HG03039 (cell line): ENCODE measurements at regions not wholly inside any gene's neighbourhood (a gene's known extent, or its start where the extent isn't known, plus 50 kb on each side); places are given as distances from the start of the nearest gene placed in this dataset.

Source experiments
- ATAC-seq: cut with Tn5 transposase; IDR thresholded peaks from one replicate; pipeline ENCODE4 v1.9.1; 2021; ENCODE audit warnings: mild to moderate bottlenecking, moderate library complexity; ENCODE audit not compliant: unreplicated experiment

GRCh38 chr6:77181749-77182148, 281.5 kb downstream of the HTR1B start:
- no peak for ATAC-seq

DNA sequence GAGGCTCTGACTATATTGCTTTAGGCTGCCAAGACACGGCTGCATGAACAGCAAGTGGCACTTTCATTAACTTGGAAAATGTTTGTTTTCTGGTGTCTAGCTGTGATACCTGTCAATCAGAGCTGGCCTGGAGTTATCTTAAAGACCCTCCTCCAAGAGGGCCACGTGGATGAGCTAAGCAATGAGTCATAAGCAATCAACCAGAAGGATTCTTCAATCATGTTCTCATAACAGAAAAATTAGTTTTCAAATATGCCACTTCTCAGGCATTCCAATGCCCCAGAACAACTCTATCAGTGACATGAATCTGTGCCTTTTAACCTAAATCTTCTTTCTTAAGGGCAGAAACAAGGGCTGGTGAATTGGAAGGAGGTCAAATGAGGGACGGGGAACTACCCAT, 283.0 kb downstream of the HTR1B start:
- no peak for ATAC-seq

DNA sequence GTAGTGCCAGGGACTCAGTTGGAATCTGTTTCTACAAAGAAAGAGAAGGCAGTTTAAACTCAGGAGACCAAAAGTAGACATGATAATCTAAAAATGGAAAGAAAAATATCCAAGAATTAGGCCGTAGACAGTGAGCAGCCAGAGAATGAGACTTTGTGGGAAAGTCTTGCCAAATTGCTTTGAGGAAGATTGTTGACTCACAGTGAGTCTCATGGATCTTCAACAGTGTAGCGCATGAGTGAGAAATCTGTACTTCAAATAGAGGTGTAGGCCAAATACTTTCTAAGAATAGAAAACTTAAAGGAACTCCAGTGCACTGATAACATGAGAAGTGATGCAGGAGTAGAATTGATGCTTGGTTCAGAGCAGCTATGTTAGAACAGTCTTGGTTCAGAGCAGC, 284.5 kb downstream of the HTR1B start:
- no peak for ATAC-seq

DNA sequence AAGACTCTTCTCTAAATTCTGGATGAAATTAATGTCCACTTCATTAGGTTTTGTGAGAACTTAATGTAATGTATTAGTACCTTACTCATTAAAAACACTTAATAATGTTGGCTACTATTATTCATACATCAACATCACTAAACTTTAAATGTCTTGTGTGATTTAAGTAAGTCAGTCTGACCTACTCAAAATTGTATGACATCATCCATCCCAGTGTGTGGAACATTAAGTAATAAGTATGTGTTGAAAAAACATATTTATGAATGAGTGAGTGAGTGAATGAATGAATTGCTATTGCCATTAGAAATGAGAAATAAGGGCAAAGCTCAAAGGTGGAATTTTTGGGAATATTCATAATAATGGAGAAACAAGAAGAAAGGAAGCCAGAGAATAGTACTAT, 285.8 kb downstream of the HTR1B start:
- no peak for ATAC-seq

- ATAC-seq: no peak
Measured at GRCh38 chr6:77173472-77174074, 289.7 kb downstream of the HTR1B start.

DNA sequence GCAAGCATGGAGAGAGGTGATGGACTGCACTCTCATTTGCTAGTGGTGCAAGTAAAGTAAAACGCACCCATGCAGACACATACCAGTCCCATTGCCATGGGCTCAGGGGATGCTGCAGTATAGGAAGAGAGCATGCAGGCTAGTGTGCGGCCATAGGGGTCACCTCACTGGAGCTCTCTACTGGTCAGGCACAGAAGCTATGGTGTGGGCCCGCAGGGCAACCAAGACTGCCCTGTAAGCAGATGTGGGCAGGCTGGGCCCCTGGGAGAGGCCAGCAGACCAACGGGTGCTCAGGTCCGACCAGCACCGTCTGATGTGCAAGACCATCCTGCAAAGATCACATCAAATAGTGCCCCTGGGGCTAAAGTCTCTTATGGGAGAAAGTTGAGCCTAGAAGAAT, 290.7 kb downstream of the HTR1B start:
- ATAC-seq: no peak

DNA sequence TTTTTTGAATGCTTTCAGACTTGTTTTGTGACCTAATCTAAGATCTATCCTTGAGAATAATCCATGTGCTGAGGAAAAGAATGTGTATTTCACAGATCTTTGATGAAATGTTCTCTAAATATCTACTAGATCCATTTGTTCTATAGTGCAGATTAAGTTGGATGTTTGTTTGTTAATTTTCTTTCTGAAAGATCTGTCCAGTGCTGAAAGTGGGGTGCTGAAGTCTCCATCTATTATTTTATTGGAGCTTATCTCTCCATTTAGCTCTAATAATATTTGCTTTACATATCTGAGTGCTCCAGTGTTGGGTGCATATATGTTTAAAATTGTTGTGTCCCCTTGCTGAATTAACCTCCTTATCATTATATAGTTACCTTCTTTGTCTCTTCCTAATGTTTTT, 303.6 kb downstream of the HTR1B start:
- ATAC-seq: no peak

- no peak for ATAC-seq
Measured at GRCh38 chr6:77151241-77151640, 312.1 kb downstream of the HTR1B start.

DNA sequence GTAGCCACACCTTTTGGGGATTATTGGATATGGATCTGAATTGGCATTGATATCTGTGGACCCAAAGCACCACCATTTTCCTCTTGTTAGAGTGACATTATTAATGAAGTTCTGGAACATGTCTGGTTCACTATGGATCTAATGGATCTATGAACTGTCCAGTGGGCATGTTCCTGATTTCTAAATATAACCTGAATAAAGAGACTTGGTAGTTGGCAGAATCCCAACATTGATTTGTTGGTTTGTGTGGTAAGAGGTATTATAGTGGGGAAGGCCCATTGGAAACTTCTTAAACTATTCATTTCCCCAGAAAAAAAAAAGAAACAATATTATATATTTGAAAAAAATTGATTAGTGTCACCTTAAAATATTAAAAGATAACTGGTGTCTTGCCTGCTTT, 312.6 kb downstream of the HTR1B start:
- ATAC-seq: no peak

- no peak for ATAC-seq
Measured at GRCh38 chr6:77145244-77145643, 318.0 kb downstream of the HTR1B start.

DNA sequence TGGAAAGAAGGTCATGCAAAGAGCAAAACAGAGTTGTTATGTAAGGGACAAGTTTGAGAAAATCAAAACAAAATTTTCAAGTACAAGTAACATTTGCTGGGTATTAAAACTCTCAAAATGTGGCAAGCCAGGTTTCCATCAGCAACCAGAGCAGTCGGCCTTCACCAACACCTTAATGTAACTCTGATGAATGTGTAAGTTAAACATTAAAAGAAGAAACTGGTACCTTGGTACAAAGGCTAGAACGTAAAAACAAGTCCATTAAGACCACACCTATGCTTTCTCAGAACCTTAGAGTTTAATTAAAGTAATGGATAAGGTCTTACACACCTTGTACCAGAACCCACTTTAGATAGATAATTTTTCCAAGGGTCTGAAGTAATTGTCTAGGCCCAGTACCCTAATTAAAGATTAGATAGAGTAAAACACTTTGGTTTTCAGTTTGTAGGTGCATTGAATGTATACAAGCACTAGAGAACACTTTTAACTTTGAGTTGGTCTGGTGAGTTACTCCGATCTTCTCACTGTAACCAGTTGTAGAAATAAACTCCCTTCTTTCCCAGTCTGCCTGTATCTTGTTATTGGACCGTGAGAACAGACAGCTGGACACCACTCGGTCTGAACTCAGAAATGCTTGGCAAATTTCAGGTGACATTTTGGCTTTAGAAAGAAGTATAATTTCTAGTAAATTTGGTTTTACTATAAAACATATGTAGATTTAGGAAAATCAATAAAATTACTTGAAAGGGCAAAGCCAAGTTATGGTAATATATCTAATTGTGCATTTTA, 319.4 kb downstream of the HTR1B start:
- no peak for ATAC-seq

DNA sequence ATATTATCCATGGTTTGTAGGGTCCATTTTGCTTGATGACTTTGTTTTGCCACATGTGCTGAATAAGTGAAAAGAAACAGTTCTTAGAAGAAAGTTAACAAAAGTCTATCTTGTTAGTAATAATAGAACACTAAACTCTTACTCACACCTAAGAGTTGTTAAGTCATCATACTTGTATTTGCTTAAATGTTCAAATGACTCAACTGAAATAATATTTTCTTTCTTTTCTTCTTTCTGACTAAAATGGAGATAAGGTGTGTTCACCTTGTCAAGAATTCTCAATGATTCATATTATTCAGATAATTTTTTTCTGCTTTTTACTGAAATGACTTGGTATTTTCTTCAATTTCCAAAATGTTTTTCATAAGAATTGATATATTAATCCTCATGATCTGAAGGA, 327.2 kb downstream of the HTR1B start:
- ATAC-seq: no peak

DNA sequence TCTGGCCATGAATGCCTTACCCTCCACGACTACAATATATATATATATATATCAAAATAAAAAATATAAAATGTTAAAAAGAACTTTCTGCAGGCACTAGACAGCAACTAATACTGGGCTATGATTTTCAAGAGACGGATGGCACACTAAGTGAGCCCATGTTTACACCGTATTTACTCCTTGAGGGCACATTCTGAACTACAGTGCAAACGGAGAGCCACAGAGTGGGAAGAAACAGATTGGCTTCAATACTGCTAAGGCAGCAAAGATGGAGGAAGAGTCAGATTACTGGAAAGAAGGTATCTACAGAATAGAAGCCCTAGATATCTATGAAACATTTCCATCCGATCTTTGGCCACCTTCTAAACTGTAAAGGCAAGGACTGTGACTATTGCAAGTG, 330.3 kb downstream of the HTR1B start:
- ATAC-seq: no peak

DNA sequence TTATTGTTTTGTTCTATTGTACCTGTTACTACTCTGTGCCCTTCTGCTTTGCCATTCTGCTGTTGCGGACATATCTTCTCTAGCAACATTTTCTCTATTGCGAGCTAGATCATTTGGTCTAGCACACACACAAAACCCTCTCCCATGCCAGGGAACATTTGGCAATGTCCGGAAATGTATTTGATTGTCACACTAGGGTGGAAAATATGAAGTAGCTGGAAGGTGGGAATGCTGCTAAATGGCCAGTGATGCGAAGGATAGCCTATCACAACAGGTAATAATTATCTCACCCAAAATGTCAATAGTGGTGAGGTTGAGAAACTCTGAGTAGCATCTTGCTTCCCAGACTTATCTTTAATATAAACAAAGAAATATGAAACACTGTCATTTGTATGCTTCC, 331.9 kb downstream of the HTR1B start:
- no peak for ATAC-seq

GRCh38 chr6:77124604-77125003, 338.7 kb downstream of the HTR1B start:
- ATAC-seq: no peak

- no peak for ATAC-seq
Measured at GRCh38 chr6:77123527-77123926, 339.8 kb downstream of the HTR1B start.

DNA sequence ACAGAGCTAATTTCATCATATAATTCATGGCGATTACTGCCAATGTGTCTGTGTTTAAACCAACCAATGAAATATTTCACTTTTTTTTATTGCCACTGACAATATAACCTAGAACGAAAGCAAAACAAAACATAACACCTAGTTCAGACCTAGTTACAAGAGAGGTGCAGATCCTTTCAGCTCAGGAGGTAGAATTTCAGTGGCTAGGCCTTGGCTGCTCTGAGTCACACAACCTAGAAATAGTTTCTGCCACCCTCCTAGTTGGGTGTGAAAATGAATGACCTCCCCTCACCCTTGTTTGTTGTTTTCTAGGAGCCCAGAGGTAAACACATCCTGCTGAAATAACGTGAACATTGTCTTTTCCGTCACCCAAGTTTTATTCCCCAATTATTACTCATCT, 356.3 kb downstream of the HTR1B start:
- no peak for ATAC-seq

- no peak for ATAC-seq
Measured at GRCh38 chr6:77105091-77105490, 358.2 kb downstream of the HTR1B start.

DNA sequence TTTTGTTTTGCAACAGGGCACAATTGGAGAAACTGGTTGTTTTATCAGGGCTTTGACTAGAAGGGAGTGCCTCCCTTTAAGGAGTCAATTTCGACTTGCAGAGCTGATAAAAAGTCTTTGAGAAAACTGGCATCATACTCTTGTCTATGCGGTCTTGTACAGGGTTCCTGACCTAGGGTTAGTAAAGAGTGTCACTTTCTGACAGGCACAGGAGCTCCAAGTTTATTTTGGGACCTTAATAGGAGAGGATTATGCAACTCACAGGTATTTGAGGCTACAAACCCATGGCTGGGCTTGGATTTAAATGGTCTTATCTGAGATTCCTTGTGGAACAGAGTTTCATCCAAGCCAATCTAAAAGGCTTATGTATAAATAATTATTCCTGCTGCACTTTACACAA, 365.4 kb downstream of the HTR1B start:
- ATAC-seq: no peak

- no peak for ATAC-seq
Measured at GRCh38 chr6:77095936-77096627, 367.2 kb downstream of the HTR1B start.

DNA sequence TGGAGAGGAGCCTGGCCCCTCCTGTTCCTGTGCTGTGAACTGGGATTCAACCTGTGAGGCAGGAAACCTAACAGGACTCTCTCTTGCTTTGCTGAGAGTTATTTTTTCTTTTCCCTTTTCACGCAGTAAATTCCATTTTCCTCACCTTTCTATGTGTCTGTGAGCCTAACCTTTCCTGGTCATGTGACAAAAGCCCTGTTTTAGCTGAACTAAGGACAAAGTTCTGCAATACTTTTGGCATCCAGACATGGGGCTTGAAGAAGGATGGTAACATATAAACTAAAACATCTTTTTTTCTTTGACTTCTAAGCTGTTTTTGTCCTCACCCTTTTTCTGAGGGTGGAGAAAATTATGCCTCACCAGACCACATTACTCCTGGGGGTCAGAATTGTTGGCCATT, 368.5 kb downstream of the HTR1B start:
- ATAC-seq: no peak

DNA sequence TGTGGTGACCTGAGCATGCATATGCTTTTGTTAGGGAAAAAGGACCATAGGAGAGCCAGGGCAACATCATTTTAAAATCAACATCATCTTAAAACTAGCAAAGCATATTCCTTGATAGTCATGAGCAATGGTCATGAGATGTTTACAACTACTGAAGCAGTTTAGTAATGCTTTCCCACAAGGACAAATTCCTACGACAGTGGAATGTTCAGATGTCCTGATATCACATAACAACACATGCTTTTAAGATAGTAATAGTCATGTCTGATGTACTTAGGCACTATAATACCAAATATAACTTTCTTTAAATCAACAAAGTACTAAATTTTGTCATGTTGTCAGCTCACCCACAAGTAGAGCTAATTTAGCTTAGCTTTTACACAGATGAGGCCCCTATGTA, 370.3 kb downstream of the HTR1B start:
- ATAC-seq: no peak
